Choroid plexus epithelial cell (primary cell): ENCODE measurements at regions not wholly inside any gene's neighbourhood (a gene's known extent, or its start where the extent isn't known, plus 50 kb on each side); places are given as distances from the start of the nearest gene placed in this dataset.

Experiments used
- DNase-seq: peaks from one replicate; pipeline ENCODE4 v3.0.0-alpha.2; 2010; ENCODE audit warnings: low read depth
- H3K4me3 ChIP-seq: 2 replicates; pipeline ENCODE4 v1.5.1; 2011; ENCODE audit warnings: low read depth, mild to moderate bottlenecking, control low read depth, low read length, moderate library complexity
- CTCF ChIP-seq: conservative IDR thresholded peaks from 2 replicates; pipeline ENCODE4 v1.5.1; 2011; ENCODE audit warnings: low read depth, mild to moderate bottlenecking, control low read depth, inconsistent platforms, low read length, moderate library complexity

DNA sequence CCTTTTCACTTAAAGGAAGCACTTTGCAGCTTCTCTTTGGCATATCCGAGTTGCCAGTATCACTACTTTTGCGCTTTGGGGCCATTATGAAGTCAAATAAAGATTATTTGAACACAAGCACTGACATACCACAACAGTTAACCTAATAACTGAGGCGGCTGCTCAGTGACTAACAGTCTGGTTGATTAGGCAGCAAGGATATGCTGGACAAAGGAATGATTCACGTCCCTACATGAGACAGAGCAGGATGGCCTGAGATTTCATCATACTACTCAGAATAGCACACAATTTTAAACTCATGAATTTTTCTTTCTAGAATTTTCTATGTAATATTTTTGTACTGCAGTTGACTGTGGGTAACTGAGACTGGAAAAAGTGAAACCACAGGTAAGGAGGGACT, 56.9 kb upstream of the E2F7 start:
- H3K4me3 ChIP-seq, result no peak overlapping the region
- DNase-seq, result peak; percentile 96
- TF ChIP-seq CTCF, result no peak

DNA sequence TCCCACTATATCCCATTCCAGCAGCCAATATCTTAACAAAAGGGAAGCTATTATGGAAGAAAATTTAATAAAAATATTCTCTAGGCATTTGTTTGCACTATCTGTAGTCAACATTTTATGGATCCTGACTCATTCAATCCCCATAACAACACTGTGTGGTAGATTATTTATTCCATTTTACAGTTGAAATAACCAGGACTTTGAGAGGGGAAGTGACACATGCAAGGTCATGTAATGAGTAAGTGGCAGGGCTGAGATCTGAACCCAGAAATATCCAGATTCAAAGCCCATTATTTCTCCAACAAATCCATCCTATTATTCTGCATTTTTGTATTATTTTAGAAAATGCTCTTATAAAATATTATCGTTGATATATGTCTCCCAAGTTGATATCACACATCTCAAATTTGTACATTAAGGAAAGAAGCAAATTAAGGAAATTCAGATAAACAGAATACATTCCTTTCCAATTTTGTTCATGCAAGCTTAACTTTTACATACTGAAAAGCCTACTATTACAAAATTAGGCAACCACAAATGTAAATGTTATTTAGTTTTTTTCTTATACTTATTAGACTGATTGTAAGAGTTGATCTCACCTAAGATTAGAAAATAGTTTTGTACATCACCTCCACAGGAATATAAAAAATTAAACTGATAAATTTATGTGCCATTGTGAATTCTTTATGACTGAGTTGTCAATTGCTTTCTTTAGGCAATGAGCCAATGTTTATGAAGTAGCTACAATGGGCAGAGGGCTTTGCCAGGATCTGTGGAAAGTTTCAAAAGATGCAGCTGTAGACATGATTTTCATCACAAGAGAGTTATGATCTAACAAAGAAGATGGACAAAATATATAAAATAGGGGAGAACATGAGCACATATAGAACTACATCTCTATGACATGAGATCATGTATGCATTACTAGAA, 55.1 kb upstream of the E2F7 start:
- peak; percentile 68 for DNase-seq
- no peak for TF ChIP-seq CTCF
- H3K4me3 ChIP-seq, result no peak overlapping the region

- no peak overlapping the region for H3K4me3 ChIP-seq
- DNase-seq, result peak; percentile 43
- no peak for TF ChIP-seq CTCF
Measured at GRCh38 chr12:77118696-77119095, 53.3 kb upstream of the E2F7 start.

GRCh38 chr12:77116277-77116676, 50.9 kb upstream of the E2F7 start:
- no peak for DNase-seq
- H3K4me3 ChIP-seq, result no peak overlapping the region
- no peak for TF ChIP-seq CTCF

DNA sequence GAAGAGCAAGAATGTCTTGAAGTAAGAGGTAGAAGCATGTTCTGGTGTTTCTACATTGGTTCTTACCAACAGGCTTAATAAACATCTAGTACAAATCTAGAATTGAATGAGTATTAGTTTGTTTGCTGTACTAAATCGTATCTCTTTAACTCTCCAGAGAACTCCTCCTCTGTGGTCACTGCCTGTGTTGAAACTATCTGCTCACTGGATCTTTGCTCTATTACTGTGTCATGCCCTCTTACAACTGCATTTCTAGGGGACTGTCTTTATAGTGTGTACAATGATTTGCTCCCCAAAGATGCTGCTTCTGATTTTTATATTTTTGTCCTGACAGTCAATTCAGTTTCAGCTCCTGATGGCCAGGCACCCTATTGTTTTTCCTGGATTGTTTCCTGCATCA, 50.1 kb upstream of the E2F7 start:
- DNase-seq, result peak; percentile 39
- no peak overlapping the region for H3K4me3 ChIP-seq
- no peak for TF ChIP-seq CTCF
